NCI-H1092 treated with DMSO at 0.1 percent for 48 hours (cell line): ENCODE measurements at regions not wholly inside any gene's neighbourhood (a gene's known extent, or its start where the extent isn't known, plus 50 kb on each side); places are given as distances from the start of the nearest gene placed in this dataset.
"Not testable (repeated sequence)": the region's sequence is repeated elsewhere in the genome, so short reads cannot be mapped to it uniquely, and the experiment has no call there.

Experiments
- DNase-seq: peaks from one replicate; lab custom pipeline; 2025; lab: John Stamatoyannopoulos, UW

GRCh38 chr6:137623293-137623692 lies 129.1 kb upstream of the OLIG3 start:
- DNase-seq: no peak

- DNase-seq: no peak
Observed at GRCh38 chr6:137625100-137625661, 131.0 kb upstream of the OLIG3 start.

GRCh38 chr6:137625808-137626207 lies 131.6 kb upstream of the OLIG3 start:
- DNase-seq: no peak

- no peak for DNase-seq
Observed at GRCh38 chr6:137630666-137631065, 136.5 kb upstream of the OLIG3 start.

- DNase-seq: no peak
Observed at GRCh38 chr6:137631323-137631722, 137.1 kb upstream of the OLIG3 start.

- not testable (repeated sequence) for DNase-seq
Observed at GRCh38 chr6:137634177-137634576, 140.0 kb upstream of the OLIG3 start.

- DNase-seq: no peak
Observed at GRCh38 chr6:137637121-137637520, 142.9 kb upstream of the OLIG3 start.

- no peak for DNase-seq
Observed at GRCh38 chr6:137638926-137639706, 144.9 kb upstream of the OLIG3 start.

- DNase-seq: no peak
Observed at GRCh38 chr6:137640086-137640485, 145.9 kb upstream of the OLIG3 start.

GRCh38 chr6:137641474-137642077 lies 147.4 kb upstream of the OLIG3 start:
- peak; percentile 45 for DNase-seq

- DNase-seq: not testable (repeated sequence)
Observed at GRCh38 chr6:137643210-137643609, 149.0 kb upstream of the OLIG3 start.

- DNase-seq: not testable (repeated sequence)
Observed at GRCh38 chr6:137643644-137644043, 149.4 kb upstream of the OLIG3 start.

- no peak for DNase-seq
Observed at GRCh38 chr6:137645850-137646249, 151.7 kb upstream of the OLIG3 start.

GRCh38 chr6:137646484-137646883 lies 152.3 kb upstream of the OLIG3 start:
- no peak for DNase-seq

- no peak for DNase-seq
Observed at GRCh38 chr6:137647762-137648447, 153.7 kb upstream of the OLIG3 start.

GRCh38 chr6:137650720-137651119 lies 156.5 kb upstream of the OLIG3 start:
- DNase-seq: no peak

- no peak for DNase-seq
Observed at GRCh38 chr6:137651178-137651577, 157.0 kb upstream of the OLIG3 start.

- no peak for DNase-seq
Observed at GRCh38 chr6:137651591-137652335, 157.6 kb upstream of the OLIG3 start.

GRCh38 chr6:137652961-137653705 lies 158.9 kb upstream of the OLIG3 start:
- no peak for DNase-seq

- DNase-seq: no peak
Observed at GRCh38 chr6:137653706-137654059, 159.5 kb upstream of the OLIG3 start.

GRCh38 chr6:137654365-137654981 lies 160.3 kb upstream of the OLIG3 start:
- DNase-seq: no peak
